HG03571 (cell line): ENCODE measurements at regions not wholly inside any gene's neighbourhood (a gene's known extent, or its start where the extent isn't known, plus 50 kb on each side); places are given as distances from the start of the nearest gene placed in this dataset.

Source experiments
- ATAC-seq: cut with Tn5 transposase; IDR thresholded peaks from one replicate; pipeline ENCODE4 v1.9.1; 2021; ENCODE audit not compliant: unreplicated experiment

- ATAC-seq: no peak
These were observed 124.0 kb upstream of the PPARGC1A start for GRCh38 chr4:24013668-24014422.

DNA sequence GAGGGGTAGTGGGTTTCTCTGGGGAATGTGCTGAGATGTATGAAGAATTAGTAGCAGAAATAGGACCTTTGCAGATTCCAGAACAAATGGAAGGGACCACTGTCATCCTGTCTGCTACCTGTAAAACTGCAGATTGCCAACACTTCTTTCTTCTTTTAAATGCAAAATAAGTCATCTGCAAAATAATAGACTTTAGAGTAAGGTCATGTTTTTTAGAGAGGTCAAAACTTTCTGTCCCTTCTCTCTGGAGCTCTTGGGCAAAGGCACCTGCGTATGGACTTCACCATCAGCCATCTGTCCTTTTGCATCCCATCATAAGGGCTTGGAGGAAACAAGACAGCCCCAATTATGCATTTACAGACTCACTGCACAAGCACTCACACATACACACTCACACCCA, 121.1 kb upstream of the PPARGC1A start:
- ATAC-seq: no peak

DNA sequence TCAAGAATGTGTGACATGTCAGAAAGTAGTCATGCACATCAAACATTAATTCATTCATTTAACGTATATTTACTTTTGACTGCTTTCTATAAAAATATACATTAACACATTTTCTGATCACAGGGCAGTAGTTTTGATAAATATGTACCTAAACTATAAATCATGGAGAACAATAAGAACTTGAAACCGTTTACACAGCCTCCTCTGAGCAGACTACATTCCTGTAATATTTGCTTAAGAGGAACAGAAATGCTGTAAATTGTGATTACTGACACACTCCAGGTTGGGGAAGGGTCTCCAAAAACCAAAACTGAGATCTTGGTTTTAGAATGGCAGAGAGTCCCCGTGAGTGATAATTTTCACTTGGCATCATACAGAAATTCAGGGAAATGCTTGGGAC, 120.7 kb upstream of the PPARGC1A start:
- no peak for ATAC-seq

DNA sequence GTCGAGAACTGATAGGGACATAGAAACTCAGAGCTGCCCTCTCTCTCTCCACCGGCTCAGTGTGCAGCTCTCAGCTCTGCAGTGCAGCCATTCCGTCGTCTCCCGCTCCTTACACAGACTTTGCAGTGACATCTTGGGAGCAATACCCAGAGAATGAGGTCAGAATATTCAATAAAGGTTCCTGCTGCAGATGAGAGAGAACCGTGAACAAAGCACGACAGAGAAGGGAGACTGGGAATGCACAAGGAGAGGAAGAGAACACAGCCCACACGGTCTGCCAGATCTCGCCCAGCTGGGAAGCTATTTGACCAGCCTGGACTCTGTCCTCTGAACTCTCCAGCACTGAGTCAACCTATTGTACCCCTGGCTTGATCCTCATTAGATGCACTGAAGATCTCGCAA, 118.0 kb upstream of the PPARGC1A start:
- ATAC-seq: no peak

DNA sequence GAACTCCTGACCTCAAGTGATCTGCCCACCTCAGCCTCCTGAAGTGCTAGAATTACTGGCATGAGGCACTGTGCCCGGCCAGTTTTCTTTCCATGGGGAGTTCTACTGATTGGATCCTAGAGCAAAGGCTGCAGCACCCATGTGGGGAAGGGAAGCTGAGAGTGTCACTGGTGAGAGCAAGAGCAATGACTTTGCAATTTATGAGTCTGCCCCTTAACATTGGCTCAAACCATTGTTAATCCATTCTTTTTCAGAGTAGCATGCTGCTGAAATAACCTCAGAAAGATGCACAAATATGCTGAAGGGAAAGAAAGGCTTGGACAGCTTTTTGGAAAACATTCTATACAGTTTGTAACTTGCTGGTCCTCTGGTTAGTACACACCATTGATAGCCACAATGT, 116.4 kb upstream of the PPARGC1A start:
- no peak for ATAC-seq

GRCh38 chr4:24003926-24004325, 114.1 kb upstream of the PPARGC1A start:
- no peak for ATAC-seq

DNA sequence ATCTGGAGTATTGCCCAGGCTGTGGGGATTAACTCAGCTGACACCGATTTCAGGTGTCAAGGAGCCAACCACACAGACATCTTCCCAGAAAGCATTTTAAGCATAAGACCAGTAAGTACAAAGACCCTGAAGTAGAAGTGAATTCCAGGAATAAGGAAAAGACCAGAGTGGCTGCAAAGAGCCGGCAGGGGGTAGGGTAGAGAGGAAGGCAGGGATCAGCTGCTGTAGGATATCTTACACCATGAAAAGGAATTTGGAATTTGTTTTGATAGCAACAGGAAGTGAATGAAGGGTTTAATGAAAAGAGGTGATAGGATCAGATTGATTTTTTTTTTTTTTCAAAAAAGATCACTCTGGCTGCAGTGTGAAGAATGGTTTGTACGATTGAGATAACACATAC, 113.6 kb upstream of the PPARGC1A start:
- no peak for ATAC-seq

GRCh38 chr4:24002330-24002966, 112.6 kb upstream of the PPARGC1A start:
- ATAC-seq: no peak

- no peak for ATAC-seq
These were observed 111.9 kb upstream of the PPARGC1A start for GRCh38 chr4:24001486-24002329.

- no peak for ATAC-seq
These were observed 110.6 kb upstream of the PPARGC1A start for GRCh38 chr4:24000470-24000831.

DNA sequence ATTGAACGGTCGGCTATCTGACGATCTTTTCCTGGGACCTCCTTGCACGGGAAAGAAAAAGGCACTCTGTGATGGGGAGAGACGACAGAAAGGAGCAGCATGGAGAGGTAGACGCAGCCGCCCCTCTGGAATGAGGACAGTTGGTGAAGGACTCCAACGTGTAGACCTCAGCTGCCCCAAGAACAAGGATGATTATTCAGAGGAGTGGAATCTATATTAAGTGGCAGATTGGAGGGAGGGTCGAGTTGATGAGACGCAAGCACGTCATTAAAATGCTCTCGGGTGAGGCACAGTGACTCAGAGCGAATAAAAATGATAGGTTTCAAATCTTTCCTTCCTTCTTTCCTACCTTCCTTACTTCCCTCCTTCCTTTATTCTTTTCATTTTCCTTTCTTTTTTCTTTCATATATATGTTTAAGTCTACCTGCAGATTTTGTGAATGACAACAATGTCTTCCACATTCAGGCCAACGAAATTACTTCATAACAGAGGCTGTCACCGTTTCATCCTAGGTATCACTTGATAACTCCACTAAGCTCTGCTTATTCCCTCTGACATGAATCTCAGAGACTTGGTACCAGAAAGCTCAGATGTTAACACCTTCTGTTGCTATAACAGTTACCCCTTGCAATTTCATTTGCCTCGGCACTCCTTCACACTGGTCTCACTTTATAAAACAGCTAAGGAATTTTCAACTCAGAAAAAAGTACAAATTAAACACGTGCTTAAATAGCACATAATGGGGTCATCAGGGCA, 110.0 kb upstream of the PPARGC1A start:
- no peak for ATAC-seq

DNA sequence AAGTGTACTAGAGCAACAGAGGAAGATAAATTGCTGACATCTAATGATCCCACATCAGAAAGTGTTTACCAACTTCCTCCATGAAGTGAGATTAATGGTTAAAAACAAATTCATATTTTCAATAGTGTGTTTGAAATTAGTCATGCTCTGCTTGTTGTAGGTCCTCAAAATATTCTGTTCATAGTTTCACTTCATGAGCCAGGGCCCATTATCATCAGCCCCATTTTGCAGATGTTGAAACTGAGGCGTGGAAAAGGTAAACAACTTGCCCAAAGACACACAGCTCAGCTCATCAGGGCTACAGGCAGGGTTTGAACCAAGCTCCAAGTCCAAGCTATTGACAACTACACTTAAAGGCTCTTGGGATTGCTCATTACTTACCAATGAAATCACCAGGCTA, 103.5 kb upstream of the PPARGC1A start:
- ATAC-seq: no peak

- no peak for ATAC-seq
These were observed 101.6 kb upstream of the PPARGC1A start for GRCh38 chr4:23991444-23991843.

DNA sequence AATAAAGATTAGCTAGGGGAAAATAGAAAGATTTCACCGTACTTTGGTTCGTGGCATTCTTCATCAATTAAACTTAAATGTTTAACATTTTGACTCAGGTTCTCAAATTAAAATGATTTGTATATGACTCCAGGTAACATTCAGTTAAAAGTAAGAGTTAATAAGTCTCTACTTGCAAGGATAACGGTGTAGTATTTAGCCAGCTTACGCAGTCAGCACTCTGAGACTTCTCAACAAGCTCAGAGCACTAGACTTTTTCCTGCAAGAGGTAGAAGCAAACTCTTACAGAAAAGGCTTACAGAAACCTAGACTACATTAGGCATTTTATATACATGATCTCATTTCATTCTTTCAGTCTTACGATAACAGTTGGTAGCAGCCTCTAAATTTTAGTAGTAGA, 96.4 kb upstream of the PPARGC1A start:
- ATAC-seq: no peak

DNA sequence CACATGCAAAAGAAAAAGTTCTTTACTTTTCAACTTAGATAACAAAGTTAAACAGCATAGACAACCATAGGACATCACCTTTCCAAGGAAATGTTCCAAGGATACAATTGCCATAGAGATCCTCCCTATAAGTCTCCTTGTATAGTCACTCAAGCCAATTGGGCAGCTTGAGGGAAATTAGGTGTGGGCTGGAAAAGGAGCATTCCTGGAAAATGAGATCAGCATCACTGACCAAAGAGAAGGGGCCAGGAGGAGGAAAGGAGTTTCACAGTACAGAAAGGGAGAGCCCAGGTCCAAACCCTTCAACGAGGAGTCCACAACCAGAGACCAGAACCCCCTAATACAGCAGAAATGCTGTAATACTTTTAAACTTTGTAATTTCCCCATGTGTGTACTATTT, 91.5 kb upstream of the PPARGC1A start:
- no peak for ATAC-seq

GRCh38 chr4:23979534-23979933, 89.7 kb upstream of the PPARGC1A start:
- ATAC-seq: no peak

- ATAC-seq: no peak
These were observed 88.2 kb upstream of the PPARGC1A start for GRCh38 chr4:23978002-23978401.

DNA sequence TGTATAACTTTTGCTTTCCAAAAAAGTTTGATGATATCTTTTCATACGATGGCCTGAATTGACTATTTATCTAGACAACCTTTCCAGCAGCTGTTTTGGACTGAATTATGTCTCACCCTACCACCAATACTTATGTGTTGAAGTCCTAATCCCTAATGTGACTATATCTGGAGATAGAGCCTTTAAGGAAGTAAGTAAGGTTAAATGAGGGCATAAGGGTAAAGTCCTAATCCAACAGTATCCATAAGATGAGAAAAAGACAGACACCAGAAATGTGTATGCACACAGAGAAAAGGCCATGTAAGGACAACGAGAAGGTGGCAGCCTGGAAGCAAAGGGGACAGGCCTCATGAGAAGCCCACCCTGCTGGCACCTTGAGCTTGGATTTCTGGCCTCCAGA, 86.6 kb upstream of the PPARGC1A start:
- ATAC-seq: no peak

- ATAC-seq: no peak
These were observed 83.5 kb upstream of the PPARGC1A start for GRCh38 chr4:23973308-23973855.

- ATAC-seq: no peak
These were observed 83.0 kb upstream of the PPARGC1A start for GRCh38 chr4:23972805-23973204.

DNA sequence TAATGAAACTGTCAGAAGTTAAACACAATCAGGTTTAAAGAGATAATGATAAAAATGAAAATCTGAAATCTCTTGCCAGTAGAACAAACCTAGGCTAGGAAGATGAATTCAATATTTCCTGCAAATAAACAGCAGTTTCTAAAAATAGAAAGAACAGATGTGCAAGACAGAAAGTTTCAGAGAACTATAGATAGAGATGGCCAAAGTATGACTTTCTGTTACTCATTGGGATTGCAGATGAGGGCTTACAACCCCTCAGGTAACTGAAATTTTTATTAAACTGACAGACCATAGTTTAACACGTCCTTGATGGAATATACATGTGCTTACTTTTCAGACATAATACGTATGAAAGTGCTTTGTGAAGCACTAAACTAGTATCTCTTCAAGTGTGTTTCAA, 82.3 kb upstream of the PPARGC1A start:
- no peak for ATAC-seq
